GM21737 (cell line): ENCODE measurements at regions not wholly inside any gene's neighbourhood (a gene's known extent, or its start where the extent isn't known, plus 50 kb on each side); places are given as distances from the start of the nearest gene placed in this dataset.

Experiments used
- ATAC-seq: cut with Tn5 transposase; IDR thresholded peaks from one replicate; pipeline ENCODE4 v1.9.1; 2021; ENCODE audit warnings: mild to moderate bottlenecking, moderate library complexity; ENCODE audit not compliant: unreplicated experiment

GRCh38 chr18:44465381-44465841 is 215.3 kb upstream of the SETBP1 start:
- ATAC-seq: no peak

DNA sequence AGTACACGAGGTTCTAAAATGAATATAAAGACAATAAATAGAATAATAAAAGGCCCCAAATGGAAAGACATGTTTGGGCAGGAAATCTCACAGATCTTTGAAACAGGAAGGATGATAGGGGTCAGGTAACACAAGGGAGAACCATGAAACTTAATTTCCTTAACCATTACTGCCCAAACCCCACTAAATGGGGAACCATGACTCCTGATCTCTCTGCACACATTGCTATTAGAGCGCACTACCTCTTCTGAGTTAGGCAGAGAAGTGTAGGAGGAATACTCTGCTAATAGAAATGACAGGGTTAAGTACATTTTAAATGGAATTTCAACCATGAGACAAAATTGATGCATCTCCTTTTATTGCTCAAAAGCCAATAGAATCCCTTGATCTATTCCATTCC is 213.7 kb upstream of the SETBP1 start:
- ATAC-seq: no peak

- ATAC-seq: no peak
These were observed 213.0 kb upstream of the SETBP1 start for GRCh38 chr18:44467718-44468117.

DNA sequence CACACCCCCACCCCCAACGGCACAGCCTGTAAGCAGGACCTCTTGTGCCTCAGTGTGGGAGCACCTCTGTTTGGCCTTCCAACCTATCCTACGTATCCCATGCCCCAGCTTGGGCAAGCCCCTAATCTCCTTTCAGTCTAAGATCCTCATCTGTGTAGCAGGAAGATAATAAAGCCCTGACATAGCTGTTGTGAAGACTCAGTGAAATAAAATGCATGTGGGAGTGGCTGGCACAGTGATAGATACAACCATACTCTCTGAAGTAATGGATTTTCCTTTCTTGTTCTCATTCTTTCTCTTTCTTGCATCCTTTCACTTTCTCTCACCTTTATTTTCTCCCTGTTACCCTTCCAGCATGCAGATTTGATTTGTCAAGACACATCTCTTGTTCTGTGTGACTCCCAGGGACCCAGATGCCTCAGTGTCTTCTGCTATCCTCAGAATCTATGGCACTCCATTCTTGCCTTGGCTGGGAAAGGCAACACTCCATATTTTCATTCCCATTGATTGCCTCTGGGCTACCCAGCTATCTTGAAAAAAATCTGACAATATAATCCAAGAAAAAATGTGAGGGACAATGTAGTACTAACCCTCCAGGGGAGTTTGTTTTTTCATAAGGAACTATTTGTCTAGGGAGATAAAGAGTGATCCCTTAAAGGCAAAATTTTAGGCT is 207.2 kb upstream of the SETBP1 start:
- ATAC-seq: no peak

- no peak for ATAC-seq
These were observed 206.6 kb upstream of the SETBP1 start for GRCh38 chr18:44474067-44474411.

DNA sequence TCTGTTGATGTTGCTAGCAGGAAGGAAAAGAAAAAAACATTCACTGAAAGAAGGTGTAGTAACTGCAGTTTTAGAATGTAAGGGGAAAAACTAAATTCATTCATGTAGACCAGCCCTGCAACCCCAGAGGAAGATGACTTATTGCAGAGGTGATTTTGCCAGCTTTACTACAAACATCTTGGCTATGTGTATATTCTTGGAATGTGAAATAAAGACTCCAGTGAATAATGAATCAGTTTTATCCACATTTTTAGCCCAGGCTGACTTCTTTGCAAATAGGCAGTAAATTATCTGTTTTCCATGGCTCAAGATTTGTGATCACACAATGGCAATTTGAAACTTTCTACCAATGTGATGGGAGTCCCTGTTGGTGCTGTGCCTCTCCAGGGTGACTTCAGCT is 206.1 kb upstream of the SETBP1 start:
- ATAC-seq: no peak

DNA sequence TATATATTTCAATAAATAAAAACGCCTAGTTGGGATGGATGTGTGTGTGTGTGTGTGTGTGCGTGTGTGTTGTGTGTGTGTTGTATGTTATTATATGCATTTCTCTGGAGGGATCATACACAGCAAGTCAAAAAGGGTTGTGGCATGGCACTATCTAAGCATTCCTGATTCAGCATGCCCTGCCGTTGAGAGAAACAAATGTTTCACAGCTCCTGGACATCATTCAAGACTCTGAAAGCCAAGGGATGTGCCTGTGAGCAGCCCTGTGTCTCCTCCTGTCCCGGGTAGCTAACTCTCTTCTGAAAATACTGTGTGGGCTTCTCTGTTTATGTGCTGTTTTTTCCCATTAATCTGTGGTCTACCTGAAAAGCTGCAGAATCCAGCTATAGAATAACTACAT is 197.9 kb upstream of the SETBP1 start:
- ATAC-seq: no peak

DNA sequence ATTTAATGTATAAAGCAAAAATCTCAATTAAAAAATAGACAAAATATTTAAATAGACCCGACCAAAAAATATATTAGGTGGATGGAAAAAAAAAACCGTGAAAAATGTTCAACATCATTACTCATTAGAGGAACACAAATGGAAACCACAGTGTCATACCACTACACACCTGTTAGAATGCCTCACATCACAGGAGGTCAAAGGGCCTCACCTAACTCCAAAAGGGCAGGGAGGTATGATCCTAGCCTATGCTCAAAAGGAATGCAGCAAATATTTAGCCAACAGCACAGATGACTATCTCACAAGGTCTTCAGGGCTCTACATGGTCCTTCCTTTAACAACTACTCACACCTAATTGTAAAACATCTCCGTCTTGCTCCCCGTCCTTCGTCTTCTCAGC is 185.5 kb upstream of the SETBP1 start:
- no peak for ATAC-seq

DNA sequence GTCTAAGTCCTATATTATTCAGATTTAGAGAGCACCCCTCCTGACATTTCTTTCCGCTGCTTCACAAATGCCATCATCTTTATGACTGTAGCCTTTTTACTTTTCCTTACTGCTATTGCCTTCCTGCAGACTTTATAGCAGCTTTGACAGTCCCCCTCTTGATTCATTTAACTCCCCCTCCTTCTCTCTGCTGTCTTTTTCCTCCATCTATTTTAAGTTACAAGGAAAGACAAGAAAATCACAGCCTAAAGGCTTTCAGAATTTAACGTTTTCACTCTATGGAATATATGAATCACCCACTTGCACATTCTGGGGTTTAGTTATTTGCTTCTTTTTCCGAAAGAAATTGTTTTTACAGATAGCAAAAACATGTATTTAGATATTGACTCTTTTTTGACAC is 183.4 kb upstream of the SETBP1 start:
- no peak for ATAC-seq

- ATAC-seq: no peak
These were observed 182.8 kb upstream of the SETBP1 start for GRCh38 chr18:44497757-44498490.

DNA sequence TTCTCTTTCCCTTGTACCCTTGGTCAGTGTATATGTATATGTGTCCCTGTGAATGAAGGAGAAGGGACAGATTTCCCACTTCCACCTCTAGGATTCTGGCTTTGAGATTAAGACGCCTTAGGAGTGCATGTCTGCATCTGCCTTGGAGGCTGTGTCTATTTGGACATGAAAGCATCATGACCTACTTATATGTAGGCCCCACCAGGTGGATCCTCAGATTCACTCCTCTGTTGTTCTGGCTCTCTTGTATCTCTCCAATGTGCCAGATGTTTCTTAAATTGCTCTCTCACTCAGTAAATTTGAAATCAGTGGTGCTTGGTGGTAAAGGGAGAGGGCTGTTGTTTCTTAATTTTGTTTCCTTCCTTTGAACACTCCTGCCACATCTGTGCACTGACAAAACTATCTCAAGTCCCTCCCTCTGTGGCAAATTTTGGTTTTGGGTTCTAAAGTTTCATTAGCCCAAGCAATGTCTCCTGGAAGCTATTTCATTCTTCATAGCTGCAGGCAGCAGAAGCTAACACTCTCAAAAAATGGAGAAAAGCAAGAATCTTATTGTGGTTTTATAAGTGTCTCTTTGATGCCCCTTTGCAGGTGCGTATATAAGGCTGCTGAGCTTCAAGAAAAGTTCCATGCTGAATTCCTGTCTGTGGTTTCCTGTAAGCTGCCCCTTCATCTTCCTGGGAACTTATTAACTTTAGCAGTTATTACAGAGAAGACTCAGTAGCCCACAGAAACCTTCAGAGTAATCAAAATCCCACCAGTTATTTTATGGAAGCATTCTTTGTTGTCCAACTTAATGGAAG is 179.7 kb upstream of the SETBP1 start:
- no peak for ATAC-seq

- no peak for ATAC-seq
These were observed 178.5 kb upstream of the SETBP1 start for GRCh38 chr18:44502221-44502620.

- no peak for ATAC-seq
These were observed 177.9 kb upstream of the SETBP1 start for GRCh38 chr18:44502790-44503189.

DNA sequence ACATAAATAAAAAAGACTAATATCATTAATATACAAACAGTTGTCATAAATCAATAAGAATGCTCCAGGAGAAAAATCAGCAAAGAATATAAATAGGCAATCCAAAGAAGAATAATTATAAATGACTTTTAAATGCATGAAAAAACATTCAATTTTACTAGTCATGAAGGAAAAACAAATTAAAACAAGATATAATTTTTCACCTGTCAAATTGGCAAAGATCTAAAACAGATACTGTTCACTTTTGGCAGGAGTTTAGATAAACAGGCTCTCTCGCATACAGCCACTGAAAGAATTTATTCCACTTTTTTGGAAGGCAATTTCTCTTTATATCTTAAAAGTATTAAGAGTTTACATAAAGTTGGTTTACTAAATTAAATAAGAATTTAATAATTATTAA is 176.8 kb upstream of the SETBP1 start:
- no peak for ATAC-seq

DNA sequence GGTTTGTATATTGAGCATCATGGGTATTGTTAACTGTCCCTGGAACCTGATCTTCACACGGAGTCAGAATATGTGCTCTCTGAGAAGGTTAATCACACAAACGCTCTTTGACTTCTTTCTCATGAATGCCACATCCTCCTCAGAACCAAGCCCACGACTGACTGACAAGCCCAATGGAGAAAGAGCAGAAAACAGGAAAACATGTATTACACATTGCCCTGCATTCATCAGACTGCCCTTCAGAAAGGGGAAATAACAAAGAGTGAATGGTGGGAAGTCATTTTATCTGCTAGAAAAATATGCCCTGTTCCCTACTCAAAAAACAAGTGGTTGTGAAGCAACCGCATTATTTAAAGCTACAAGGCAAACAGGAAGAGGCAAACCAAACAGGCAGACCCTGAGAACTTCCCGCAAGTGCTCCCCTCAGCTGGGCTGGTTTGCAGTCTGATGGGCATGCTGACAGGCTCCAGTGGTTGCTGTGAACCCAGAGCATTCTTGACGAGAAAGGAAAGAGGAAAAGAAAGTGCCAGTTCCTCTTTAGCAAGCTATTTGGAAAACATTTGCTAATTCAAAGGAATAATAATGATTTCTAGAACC is 172.9 kb upstream of the SETBP1 start:
- ATAC-seq: peak; percentile 86

DNA sequence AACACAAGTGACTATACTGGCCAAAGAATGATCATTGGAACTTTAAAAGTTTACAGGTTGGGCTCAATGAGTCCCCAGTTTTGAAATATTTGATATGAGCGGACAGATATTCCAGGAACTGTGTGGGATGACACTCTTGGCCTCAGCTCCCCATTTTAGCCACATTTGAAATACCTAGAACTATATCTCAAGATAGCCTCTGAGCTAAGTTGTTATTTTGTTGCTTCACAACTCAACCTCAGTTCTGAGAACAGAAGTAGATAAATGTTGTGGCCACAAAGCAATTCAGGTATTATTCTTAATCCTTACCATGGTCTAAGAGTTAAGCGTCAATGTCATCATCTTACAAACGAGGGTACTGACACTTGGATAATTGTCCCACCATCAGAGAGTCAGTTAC is 172.2 kb upstream of the SETBP1 start:
- no peak for ATAC-seq

DNA sequence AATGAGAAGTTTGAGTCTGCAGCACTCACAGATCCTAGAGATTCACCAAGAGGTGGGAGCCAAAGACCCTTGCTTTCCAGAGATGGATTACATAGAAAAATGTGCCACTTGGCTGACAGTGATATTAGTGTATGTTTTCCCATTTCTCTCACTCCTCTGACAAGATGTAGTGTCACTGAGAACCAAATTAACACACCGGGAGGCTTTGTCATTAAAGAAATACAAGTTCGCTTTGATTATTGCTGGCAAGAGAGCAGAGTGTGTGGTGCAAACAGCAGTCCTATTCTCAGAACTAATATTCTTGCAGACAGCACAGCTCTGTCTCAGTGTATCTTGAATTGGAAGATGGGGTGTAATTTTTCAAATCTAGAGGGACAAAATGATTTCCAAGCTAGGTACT is 171.6 kb upstream of the SETBP1 start:
- ATAC-seq: no peak

DNA sequence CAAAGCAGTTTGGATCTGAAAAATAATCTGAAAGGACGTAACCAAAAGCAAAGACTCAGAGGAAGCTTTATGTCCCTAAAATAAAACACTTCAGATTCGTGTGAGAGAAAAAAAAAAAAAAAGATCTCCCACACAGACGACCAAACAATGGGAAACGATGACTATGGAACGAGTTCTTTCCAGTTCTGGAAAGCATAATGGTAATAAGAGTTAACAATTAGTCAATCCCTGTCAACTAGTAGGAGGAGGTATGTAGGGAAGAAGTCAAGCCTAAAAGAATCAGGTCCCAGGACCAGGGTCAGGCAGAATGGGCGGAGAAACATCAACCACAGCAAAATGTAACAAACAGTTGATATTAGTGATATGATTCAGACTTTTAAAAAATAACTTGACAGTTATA is 170.3 kb upstream of the SETBP1 start:
- ATAC-seq: no peak

DNA sequence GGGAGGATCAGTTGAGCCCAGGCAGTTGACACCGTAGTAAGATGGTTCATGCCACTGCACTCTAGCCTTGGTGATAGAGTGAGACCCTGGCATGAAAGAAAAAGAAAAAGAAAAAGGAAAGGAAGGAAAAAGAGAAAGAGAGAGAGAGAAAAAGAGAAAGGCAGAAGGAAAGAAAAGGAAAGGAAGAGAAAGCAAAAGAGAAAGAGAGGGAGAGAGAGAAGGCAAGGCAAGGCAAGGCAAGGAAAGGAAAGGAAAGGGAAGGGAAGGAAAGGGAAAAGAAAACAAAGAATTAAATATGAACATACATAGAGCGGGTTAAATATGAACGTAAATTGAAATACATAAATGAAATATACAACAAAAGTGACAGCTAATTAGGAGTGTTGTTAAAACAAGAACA is 167.5 kb upstream of the SETBP1 start:
- ATAC-seq: no peak

DNA sequence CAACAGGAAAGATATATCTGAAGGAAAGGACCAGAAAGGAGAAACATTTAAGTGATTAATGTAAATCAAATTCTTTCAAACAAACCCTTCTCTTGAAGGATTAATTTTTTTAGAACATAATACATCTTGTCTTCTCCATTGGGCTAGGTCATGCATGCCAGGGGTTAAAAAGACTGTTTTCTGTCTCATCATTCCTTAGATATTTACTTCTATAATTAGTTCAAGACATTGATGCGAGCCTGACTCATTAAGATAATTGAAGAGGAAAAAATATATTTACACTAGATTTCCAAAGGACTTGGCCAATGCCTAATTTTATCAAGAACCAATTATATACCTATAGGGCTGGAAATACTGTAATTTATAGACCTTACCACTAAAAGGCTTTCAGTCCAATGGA is 166.6 kb upstream of the SETBP1 start:
- no peak for ATAC-seq

DNA sequence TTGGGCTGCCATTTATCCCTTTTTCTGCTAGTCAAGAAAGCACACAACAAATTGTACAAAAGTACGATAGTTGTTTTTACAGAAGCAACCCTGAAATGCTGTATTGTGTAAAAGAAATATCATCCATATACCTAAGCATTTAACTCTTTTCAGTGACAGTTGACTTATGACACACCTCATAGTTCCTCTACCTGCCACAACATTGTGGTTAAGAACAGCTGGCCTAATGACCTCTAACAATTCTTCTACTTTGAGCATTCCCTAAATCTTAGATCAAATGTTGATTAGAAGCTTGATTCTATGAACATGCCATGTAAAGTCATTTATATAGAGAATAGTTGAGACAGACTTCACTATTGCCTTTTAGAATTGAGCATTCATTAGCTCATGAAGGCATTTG is 165.9 kb upstream of the SETBP1 start:
- no peak for ATAC-seq

GRCh38 chr18:44516450-44516849 is 164.2 kb upstream of the SETBP1 start:
- ATAC-seq: no peak
